Lung (tissue), 11 donors: ENCODE measurements at regions not wholly inside any gene's neighbourhood (a gene's known extent, or its start where the extent isn't known, plus 50 kb on each side); places are given as distances from the start of the nearest gene placed in this dataset.

Experiments used
- ATAC-seq: fragments of 200-7000 bp; cut with Tn5 transposase; one replicate; pipeline ENCODE4 v1.9.1; 2020; ENCODE audit warnings: moderate number of reproducible peaks; ENCODE audit not compliant: insufficient read depth, low FRiP score
- DNase-seq, 3 donors: peaks; one replicate each; pipeline ENCODE4 v3.0.0-alpha.2; 2013 to 2017
- H3K27ac ChIP-seq, 2 donors: one replicate each; pipeline ENCODE4 v1.5.1; 2013; ENCODE audit warnings: mild to moderate bottlenecking in 2 of 2, moderate library complexity in 2 of 2, control low read depth in 1 of 2, inconsistent platforms in 1 of 2, low read depth in 1 of 2, low read length in 1 of 2
- H3K27me3 ChIP-seq, 3 donors: one replicate each; pipeline ENCODE4 v1.5.1; 2013; ENCODE audit warnings: low read length in 2 of 3; ENCODE audit not compliant: control insufficient read depth in 3 of 3, insufficient read depth in 3 of 3
- H3K36me3 ChIP-seq, 4 donors: one replicate each; pipeline ENCODE4 v1.5.1; 2013; ENCODE audit warnings: low read length in 4 of 4, mild to moderate bottlenecking in 1 of 4, moderate library complexity in 1 of 4; ENCODE audit not compliant: control insufficient read depth in 4 of 4, insufficient read depth in 4 of 4
- H3K4me1 ChIP-seq, 5 donors: one replicate each; pipeline ENCODE4 v1.5.1; 2013; ENCODE audit warnings: low read length in 5 of 5, mild to moderate bottlenecking in 2 of 5, moderate library complexity in 1 of 5; ENCODE audit not compliant: control insufficient read depth in 5 of 5, insufficient read depth in 5 of 5
- H3K4me3 ChIP-seq: one replicate; pipeline ENCODE4 v1.5.1; 2013; ENCODE audit warnings: mild to moderate bottlenecking, control low read depth, moderate library complexity
- H3K9ac ChIP-seq, 2 donors: one replicate each; pipeline ENCODE4 v1.5.1; 2013; ENCODE audit warnings: low read length in 2 of 2, control low read depth in 1 of 2; ENCODE audit not compliant: insufficient read depth in 1 of 2
- H3K9me3 ChIP-seq, 4 donors: one replicate each; pipeline ENCODE4 v1.5.1; 2013; ENCODE audit warnings: low read length in 3 of 4, mild to moderate bottlenecking in 1 of 4, moderate library complexity in 1 of 4; ENCODE audit not compliant: control insufficient read depth in 4 of 4, insufficient read depth in 3 of 4
- CTCF ChIP-seq: IDR thresholded peaks from 2 replicates; pipeline ENCODE4 v1.5.1; 2012; ENCODE audit warnings: mild to moderate bottlenecking; ENCODE audit errors: control extremely low read depth, extremely low read depth
- WGBS, 2 donors: extraction: QIAGEN DNeasy Blood & Tissue Kit; methylation state at CpG; one replicate each; pipeline ENCODE4 v1.1.7; 2013; 5-methylcytosine and 5-hydroxymethylcytosine counted together
- donor health status: control.
- donor health status: control.
- donor health status: Bipolar disorder and iron deficiency.
- donor health status: healthy.
- donor health status: DM: yes; HTN: yes; CAD: no.

- H3K36me3 ChIP-seq = no peaks in the 10 kb centered on the region
- H3K27ac ChIP-seq = no peak overlapping the region
- ATAC-seq = no peak
- H3K4me3 ChIP-seq = no peak overlapping the region
- no peaks in the 10 kb centered on the region for H3K9me3 ChIP-seq
- H3K27me3 ChIP-seq = no peaks in the 10 kb centered on the region
- DNase-seq = no peak
- no peak for TF ChIP-seq CTCF
- no peak overlapping the region for H3K9ac ChIP-seq
- WGBS, 2 donors = 87 to 90% methylated on average over 16 of the region's 16 CpGs
- H3K4me1 ChIP-seq = no peaks in the 10 kb centered on the region
Measured at GRCh38 chr5:4319478-4320128, 724.0 kb downstream of the IRX1 start.

- H3K4me3 ChIP-seq = no peak overlapping the region
- H3K9ac ChIP-seq = no peak overlapping the region
- DNase-seq (no peak), ATAC-seq (no peak)
- 88 to 92% methylated on average over 2 of the region's 2 CpGs for WGBS, 2 donors
- H3K27ac ChIP-seq = no peak overlapping the region
- no peaks in the 10 kb centered on the region for H3K9me3 ChIP-seq
- H3K4me1 ChIP-seq = no peaks in the 10 kb centered on the region
- TF ChIP-seq CTCF = no peak
- H3K36me3 ChIP-seq = no peaks in the 10 kb centered on the region
- no peaks in the 10 kb centered on the region for H3K27me3 ChIP-seq
Measured at GRCh38 chr5:4330327-4330726, 734.7 kb downstream of the IRX1 start.

GRCh38 chr5:4335078-4335477 lies 739.4 kb downstream of the IRX1 start:
- Histone ChIP-seq H3K4me1 (no peaks in the 10 kb centered on the region), H3K27me3 (no peaks in the 10 kb centered on the region), H3K27ac (no peak overlapping the region), H3K9me3 (peaks cover 0 to 2% (median 0%) of the 10 kb centered on the region in 4 donors), H3K36me3 (no peaks in the 10 kb centered on the region), H3K9ac (no peak overlapping the region), H3K4me3 (no peak overlapping the region)
- WGBS, 2 donors = 45 to 76% methylated on average over 2 of the region's 2 CpGs
- no peak for TF ChIP-seq CTCF
- DNase-seq (no peak), ATAC-seq (no peak)

- Histone ChIP-seq H3K36me3 (no peaks in the 10 kb centered on the region), H3K4me3 (no peak overlapping the region), H3K9me3 (peaks cover 0 to 2% (median 0%) of the 10 kb centered on the region in 4 donors), H3K27ac (no peak overlapping the region), H3K4me1 (no peaks in the 10 kb centered on the region), H3K27me3 (no peaks in the 10 kb centered on the region), H3K9ac (no peak overlapping the region)
- WGBS, 2 donors = 66 to 84% methylated on average over 3 of the region's 3 CpGs
- no peak for DNase-seq
- no peak for TF ChIP-seq CTCF
- ATAC-seq = no peak
Measured at GRCh38 chr5:4337519-4337918, 741.9 kb downstream of the IRX1 start.
